ENCODE measurements at regions not wholly inside any gene's neighbourhood (a gene's known extent, or its start where the extent isn't known, plus 50 kb on each side); places are given as distances from the start of the nearest gene placed in this dataset.

- TF ChIP-seq JUN (CRISPR knock-in tag; IDR thresholded peaks at IDR 0.05) = no peak
- TF ChIP-seq MLX (CRISPR knock-in tag; IDR thresholded peaks at IDR 0.05) = no peak
- no peak for TF ChIP-seq KAT7 (CRISPR knock-in tag; IDR thresholded peaks at IDR 0.05; ENCODE audit: borderline replicate concordance)
- no peak for TF ChIP-seq ZNF317 (CRISPR knock-in tag; IDR thresholded peaks at IDR 0.05; ENCODE audit: borderline replicate concordance, low read depth)
- no peak for TF ChIP-seq ZNF121 (CRISPR knock-in tag; IDR thresholded peaks at IDR 0.05)
- no peak for TF ChIP-seq CTCF (IDR thresholded peaks at IDR 0.05)
- no peak for TF ChIP-seq ZMAT4 (CRISPR knock-in tag; IDR thresholded peaks at IDR 0.05)
- TF ChIP-seq ELF4 (CRISPR knock-in tag; IDR thresholded peaks at IDR 0.05; ENCODE audit: low read depth) = no peak
- no peak for TF ChIP-seq CBFB (CRISPR knock-in tag; IDR thresholded peaks at IDR 0.05; ENCODE audit: low read depth)
Measured at GRCh38 chr16:87165885-87166284, 151.3 kb downstream of the C16orf95 start.
